ENCODE measurements at regions not wholly inside any gene's neighbourhood (a gene's known extent, or its start where the extent isn't known, plus 50 kb on each side); places are given as distances from the start of the nearest gene placed in this dataset.

DNA sequence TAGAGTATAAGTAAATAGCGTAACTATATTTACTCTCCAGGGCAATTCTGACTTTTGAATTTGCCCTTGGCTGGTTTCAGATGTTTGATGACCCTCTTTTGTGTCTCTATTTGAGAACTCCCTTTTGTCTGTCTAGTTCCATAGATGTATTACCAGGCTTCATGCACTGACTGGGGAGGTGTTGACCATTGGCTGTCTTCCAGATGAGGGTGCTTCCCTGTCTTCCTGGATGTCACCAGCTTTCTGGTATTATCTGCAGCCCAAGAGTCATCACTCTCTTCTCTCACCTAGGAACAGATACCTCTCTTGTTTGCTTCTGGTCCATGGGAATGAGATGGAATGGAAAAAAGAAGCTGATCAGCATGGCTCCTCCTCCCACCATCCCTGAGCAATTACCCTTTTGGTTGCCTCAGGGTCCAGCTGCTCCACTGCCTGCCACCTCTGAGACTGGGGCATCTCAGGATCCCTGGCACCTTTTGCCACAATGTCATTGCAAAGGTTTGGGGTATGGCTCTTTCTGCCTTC is 58.7 kb upstream of the TMED7 start:
- TF ChIP-seq, protein P1, sequence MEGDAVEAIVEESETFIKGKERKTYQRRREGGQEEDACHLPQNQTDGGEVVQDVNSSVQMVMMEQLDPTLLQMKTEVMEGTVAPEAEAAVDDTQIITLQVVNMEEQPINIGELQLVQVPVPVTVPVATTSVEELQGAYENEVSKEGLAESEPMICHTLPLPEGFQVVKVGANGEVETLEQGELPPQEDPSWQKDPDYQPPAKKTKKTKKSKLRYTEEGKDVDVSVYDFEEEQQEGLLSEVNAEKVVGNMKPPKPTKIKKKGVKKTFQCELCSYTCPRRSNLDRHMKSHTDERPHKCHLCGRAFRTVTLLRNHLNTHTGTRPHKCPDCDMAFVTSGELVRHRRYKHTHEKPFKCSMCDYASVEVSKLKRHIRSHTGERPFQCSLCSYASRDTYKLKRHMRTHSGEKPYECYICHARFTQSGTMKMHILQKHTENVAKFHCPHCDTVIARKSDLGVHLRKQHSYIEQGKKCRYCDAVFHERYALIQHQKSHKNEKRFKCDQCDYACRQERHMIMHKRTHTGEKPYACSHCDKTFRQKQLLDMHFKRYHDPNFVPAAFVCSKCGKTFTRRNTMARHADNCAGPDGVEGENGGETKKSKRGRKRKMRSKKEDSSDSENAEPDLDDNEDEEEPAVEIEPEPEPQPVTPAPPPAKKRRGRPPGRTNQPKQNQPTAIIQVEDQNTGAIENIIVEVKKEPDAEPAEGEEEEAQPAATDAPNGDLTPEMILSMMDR (conservative IDR thresholded peaks at IDR 0.05; ENCODE audit: low read length): no peak
- no peak for TF ChIP-seq EZH2phosphoT487 (IDR thresholded peaks at IDR 0.05; ENCODE audit: borderline replicate concordance, low read depth, low read length)
